MM.1S (cell line): ENCODE measurements at regions not wholly inside any gene's neighbourhood (a gene's known extent, or its start where the extent isn't known, plus 50 kb on each side); places are given as distances from the start of the nearest gene placed in this dataset.

Experiments
- DNase-seq: peaks from one replicate; pipeline ENCODE4 v3.0.0-alpha.2; 2015
- H2AFZ ChIP-seq: fragments of 300-600 bp; sonication (generic); 2 replicates; pipeline ENCODE4 v1.6.0; 2016; ENCODE audit warnings: antibody characterized with exemption, low read length
- H3F3A ChIP-seq: fragments of 300-600 bp; sonication (generic); 2 replicates; pipeline ENCODE4 v1.6.1; 2016; ENCODE audit warnings: mild to moderate bottlenecking, antibody characterized with exemption, low read length, moderate library complexity, mixed read lengths; ENCODE audit not compliant: insufficient read depth
- H3K27ac ChIP-seq: fragments of 300-600 bp; sonication (generic); 2 replicates; pipeline ENCODE4 v1.5.1; 2016; ENCODE audit warnings: mild to moderate bottlenecking, low read length
- H3K27me3 ChIP-seq: fragments of 300-600 bp; sonication (generic); replicated peaks from 2 replicates; pipeline ENCODE4 v1.6.0; 2016; ENCODE audit warnings: low read length; ENCODE audit not compliant: insufficient read depth
- H3K36me3 ChIP-seq: fragments of 300-600 bp; sonication (generic); replicated peaks from 2 replicates; pipeline ENCODE4 v1.6.1; 2016; ENCODE audit warnings: mild to moderate bottlenecking, low read length, mixed read lengths; ENCODE audit not compliant: insufficient read depth
- H3K4me1 ChIP-seq: fragments of 300-600 bp; sonication (generic); 2 replicates; pipeline ENCODE4 v1.6.1; 2016; ENCODE audit warnings: low read length, mixed read lengths
- H3K4me2 ChIP-seq: fragments of 300-600 bp; sonication (generic); 2 replicates; pipeline ENCODE4 v1.6.0; 2016; ENCODE audit warnings: low read depth, low read length
- H3K4me3 ChIP-seq: fragments of 300-600 bp; sonication (generic); 2 replicates; pipeline ENCODE4 v1.5.1; 2016; ENCODE audit warnings: low read length, mixed read lengths
- H3K79me2 ChIP-seq: fragments of 300-600 bp; sonication (generic); 2 replicates; pipeline ENCODE4 v1.6.1; 2016; ENCODE audit warnings: mixed run types, low read length, mixed read lengths
- H3K9ac ChIP-seq: fragments of 300-600 bp; sonication (generic); 2 replicates; pipeline ENCODE4 v1.6.1; 2016; ENCODE audit warnings: low read length, mixed read lengths
- H3K9me2 ChIP-seq: fragments of 300-600 bp; sonication (generic); replicated peaks from 2 replicates; pipeline ENCODE4 v1.6.1; 2016; ENCODE audit warnings: mild to moderate bottlenecking, low read length, mixed read lengths; ENCODE audit not compliant: insufficient read depth
- H3K9me3 ChIP-seq: fragments of 300-600 bp; sonication (generic); replicated peaks from 2 replicates; pipeline ENCODE4 v1.6.1; 2016; ENCODE audit warnings: mild to moderate bottlenecking, low read length, mixed read lengths; ENCODE audit not compliant: insufficient read depth
- H4K20me1 ChIP-seq: fragments of 300-600 bp; sonication (generic); 2 replicates; pipeline ENCODE4 v1.6.1; 2016; ENCODE audit warnings: mild to moderate bottlenecking, low read length, moderate library complexity, mixed read lengths; ENCODE audit not compliant: insufficient read depth
- EZH2 ChIP-seq: fragments of 300-600 bp; sonication (generic); optimal IDR thresholded peaks from 2 replicates; pipeline ENCODE3; 2017; ENCODE audit warnings: low read depth, mild to moderate bottlenecking, antibody characterized with exemption, low read length, mixed read lengths
- EZH2phosphoT487 ChIP-seq: fragments of 300-600 bp; sonication (generic); IDR thresholded peaks from 2 replicates; pipeline ENCODE4 v1.6.1; 2018; ENCODE audit warnings: antibody characterized with exemption, low read length
- TF ChIP-seq, protein P1 (sequence below): fragments of 300-600 bp; sonication (generic); IDR thresholded peaks from 2 replicates; pipeline ENCODE4 v1.5.1; 2016; ENCODE audit warnings: antibody characterized with exemption, low read length, mixed read lengths

DNA sequence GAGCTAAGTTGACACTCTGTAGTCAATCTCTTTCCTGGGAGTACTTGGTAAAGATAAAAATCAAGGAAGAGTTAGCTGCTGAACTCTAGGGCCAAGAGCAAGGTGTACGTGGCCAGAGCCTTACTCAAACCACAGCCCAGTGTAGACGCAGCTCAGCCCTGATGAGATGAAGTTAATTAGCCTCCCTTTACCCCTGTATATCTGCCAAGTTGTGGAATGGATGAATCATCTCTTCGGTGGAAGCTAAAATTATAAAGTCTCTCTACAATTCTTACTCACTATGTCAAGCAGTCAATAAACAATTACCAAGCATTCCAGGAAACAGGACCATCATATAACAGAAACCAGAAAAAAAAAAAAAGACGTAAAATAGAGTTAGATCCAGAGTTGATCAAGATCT, 146.9 kb upstream of the UFM1 start:
- no peak for DNase-seq
- TF ChIP-seq EZH2phosphoT487, result no peak
- TF ChIP-seq EZH2, result no peak
- TF ChIP-seq, protein P1, sequence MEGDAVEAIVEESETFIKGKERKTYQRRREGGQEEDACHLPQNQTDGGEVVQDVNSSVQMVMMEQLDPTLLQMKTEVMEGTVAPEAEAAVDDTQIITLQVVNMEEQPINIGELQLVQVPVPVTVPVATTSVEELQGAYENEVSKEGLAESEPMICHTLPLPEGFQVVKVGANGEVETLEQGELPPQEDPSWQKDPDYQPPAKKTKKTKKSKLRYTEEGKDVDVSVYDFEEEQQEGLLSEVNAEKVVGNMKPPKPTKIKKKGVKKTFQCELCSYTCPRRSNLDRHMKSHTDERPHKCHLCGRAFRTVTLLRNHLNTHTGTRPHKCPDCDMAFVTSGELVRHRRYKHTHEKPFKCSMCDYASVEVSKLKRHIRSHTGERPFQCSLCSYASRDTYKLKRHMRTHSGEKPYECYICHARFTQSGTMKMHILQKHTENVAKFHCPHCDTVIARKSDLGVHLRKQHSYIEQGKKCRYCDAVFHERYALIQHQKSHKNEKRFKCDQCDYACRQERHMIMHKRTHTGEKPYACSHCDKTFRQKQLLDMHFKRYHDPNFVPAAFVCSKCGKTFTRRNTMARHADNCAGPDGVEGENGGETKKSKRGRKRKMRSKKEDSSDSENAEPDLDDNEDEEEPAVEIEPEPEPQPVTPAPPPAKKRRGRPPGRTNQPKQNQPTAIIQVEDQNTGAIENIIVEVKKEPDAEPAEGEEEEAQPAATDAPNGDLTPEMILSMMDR, result no peak
- Histone ChIP-seq H3F3A (no peaks in the 10 kb centered on the region), H3K36me3 (no peaks in the 10 kb centered on the region), H3K27ac (no peak overlapping the region), H3K4me1 (no peaks in the 10 kb centered on the region), H3K9ac (no peak overlapping the region), H3K4me2 (no peak overlapping the region), H3K4me3 (no peak overlapping the region), H3K27me3 (no peaks in the 10 kb centered on the region), H3K79me2 (no peaks in the 10 kb centered on the region), H4K20me1 (no peaks in the 10 kb centered on the region), H2AFZ (no peak overlapping the region), H3K9me2 (no peaks in the 10 kb centered on the region), H3K9me3 (no peaks in the 10 kb centered on the region)

- Histone ChIP-seq H3K27ac (no peak overlapping the region), H3K4me2 (no peak overlapping the region), H3K27me3 (no peaks in the 10 kb centered on the region), H3K79me2 (no peaks in the 10 kb centered on the region), H4K20me1 (no peaks in the 10 kb centered on the region), H3K36me3 (no peaks in the 10 kb centered on the region), H2AFZ (no peak overlapping the region), H3K9ac (no peak overlapping the region), H3K9me2 (no peaks in the 10 kb centered on the region), H3F3A (no peaks in the 10 kb centered on the region), H3K4me1 (no peaks in the 10 kb centered on the region), H3K4me3 (no peak overlapping the region), H3K9me3 (no peaks in the 10 kb centered on the region)
- DNase-seq, result no peak
- TF ChIP-seq EZH2phosphoT487, result no peak
- TF ChIP-seq, protein P1, result no peak
- no peak for TF ChIP-seq EZH2
These were observed 158.6 kb upstream of the UFM1 start for GRCh38 chr13:38191016-38191415.

GRCh38 chr13:38180670-38181069, 169.0 kb upstream of the UFM1 start:
- peak; percentile 23 for DNase-seq
- 0 out of 2 replicates have a peak overlapping the region, but pooled peaks have one; percentile 8 for H3K9ac ChIP-seq
- H3K9me2 ChIP-seq, result no peaks in the 10 kb centered on the region
- H3K79me2 ChIP-seq, result no peaks in the 10 kb centered on the region
- no peak overlapping the region for H3K27ac ChIP-seq
- TF ChIP-seq EZH2 (no peak), EZH2phosphoT487 (no peak)
- TF ChIP-seq, protein P1, result no peak
- H3K4me1 ChIP-seq, result peaks cover 16% of the 10 kb centered on the region
- H3K27me3 ChIP-seq, result no peaks in the 10 kb centered on the region
- H3K4me3 ChIP-seq, result peak overlapping the region; percentile 39
- H3K4me2 ChIP-seq, result peak overlapping the region; percentile 54
- no peaks in the 10 kb centered on the region for H3K9me3 ChIP-seq
- H3F3A ChIP-seq, result peaks cover 4% of the 10 kb centered on the region; the same call in 1 of the 2 replicates
- H2AFZ ChIP-seq, result peak overlapping the region; percentile 65
- no peaks in the 10 kb centered on the region for H3K36me3 ChIP-seq
- H4K20me1 ChIP-seq, result no peaks in the 10 kb centered on the region
